ENCODE measurements at regions not wholly inside any gene's neighbourhood (a gene's known extent, or its start where the extent isn't known, plus 50 kb on each side); places are given as distances from the start of the nearest gene placed in this dataset.

DNA sequence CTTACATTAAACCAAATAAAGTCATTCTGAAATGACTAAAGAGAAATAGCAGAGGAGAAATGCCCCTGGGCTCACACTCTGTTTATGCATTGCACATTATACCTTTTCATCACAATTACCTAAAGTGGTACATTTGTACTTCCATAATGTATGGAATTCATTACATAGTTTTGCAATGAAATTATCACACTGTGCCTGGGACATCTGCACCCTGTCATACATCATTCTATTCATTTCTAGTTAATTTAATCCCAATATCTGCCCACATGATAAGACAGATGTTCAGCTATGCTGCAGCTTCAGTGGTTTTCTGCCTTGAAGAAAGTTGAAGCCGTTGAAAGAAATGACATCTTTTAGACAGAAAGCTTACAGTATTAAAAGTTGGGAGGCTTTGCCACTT lies 580.0 kb downstream of the SOX6 start:
- H3K27me3 ChIP-seq: peaks cover 0 to 3% (median 0%) of the 10 kb centered on the region in 4 donors
- H3K4me1 ChIP-seq: peaks cover 0 to 19% (median 2%) of the 10 kb centered on the region in 3 donors
- TF ChIP-seq, protein P1, sequence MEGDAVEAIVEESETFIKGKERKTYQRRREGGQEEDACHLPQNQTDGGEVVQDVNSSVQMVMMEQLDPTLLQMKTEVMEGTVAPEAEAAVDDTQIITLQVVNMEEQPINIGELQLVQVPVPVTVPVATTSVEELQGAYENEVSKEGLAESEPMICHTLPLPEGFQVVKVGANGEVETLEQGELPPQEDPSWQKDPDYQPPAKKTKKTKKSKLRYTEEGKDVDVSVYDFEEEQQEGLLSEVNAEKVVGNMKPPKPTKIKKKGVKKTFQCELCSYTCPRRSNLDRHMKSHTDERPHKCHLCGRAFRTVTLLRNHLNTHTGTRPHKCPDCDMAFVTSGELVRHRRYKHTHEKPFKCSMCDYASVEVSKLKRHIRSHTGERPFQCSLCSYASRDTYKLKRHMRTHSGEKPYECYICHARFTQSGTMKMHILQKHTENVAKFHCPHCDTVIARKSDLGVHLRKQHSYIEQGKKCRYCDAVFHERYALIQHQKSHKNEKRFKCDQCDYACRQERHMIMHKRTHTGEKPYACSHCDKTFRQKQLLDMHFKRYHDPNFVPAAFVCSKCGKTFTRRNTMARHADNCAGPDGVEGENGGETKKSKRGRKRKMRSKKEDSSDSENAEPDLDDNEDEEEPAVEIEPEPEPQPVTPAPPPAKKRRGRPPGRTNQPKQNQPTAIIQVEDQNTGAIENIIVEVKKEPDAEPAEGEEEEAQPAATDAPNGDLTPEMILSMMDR (IDR thresholded peaks at IDR 0.05): no peak
- no peak for TF ChIP-seq POLR2A (IDR thresholded peaks at IDR 0.05)
- no peak overlapping the region for H3K27ac ChIP-seq
- DNase-seq: no peak
- intact Hi-C loops (cut with DNase I): no loop called here
- 50 to 82% methylated on average over 1 of the region's 1 CpG for WGBS, 2 donors
- H3K36me3 ChIP-seq: no peaks in the 10 kb centered on the region
- no peak overlapping the region for H3K4me3 ChIP-seq
- H3K9me3 ChIP-seq: no peaks in the 10 kb centered on the region

- DNase-seq: no peak
- Histone ChIP-seq H3K9me3 (no peaks in the 10 kb centered on the region), H3K27me3 (no peaks in the 10 kb centered on the region), H3K27ac (no peak overlapping the region), H3K4me3 (no peak overlapping the region), H3K4me1 (peaks cover 0 to 45% (median 9%) of the 10 kb centered on the region in 3 donors), H3K36me3 (no peaks in the 10 kb centered on the region)
- WGBS, 2 donors: 57 to 64% methylated on average over 2 of the region's 2 CpGs
- intact Hi-C loops (cut with DNase I): no loop called here
- TF ChIP-seq, protein P1 (IDR thresholded peaks at IDR 0.05): no peak
- TF ChIP-seq POLR2A (IDR thresholded peaks at IDR 0.05): no peak
These were observed 576.8 kb downstream of the SOX6 start for GRCh38 chr11:15779518-15779917.

DNA sequence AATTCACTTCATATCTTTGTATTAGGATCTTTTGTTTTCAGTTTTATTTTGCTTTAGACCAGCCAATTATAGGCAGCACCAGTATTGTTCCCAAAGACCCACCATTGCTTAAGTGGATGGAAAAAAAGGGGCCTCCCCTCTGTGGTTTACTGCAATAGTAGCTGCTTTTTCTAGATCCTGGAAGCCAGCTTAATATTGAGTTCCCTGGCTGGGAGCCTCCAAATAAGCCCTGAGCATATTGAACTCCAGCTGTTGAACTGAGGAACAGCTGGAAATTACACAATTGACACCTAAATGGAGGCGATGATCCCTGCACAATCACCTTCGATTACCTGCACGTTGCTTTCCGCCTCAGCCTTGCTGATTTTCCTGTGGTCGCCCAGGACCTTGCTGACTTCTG lies 576.0 kb downstream of the SOX6 start:
- H3K4me1 ChIP-seq: peaks cover 0 to 42% (median 7%) of the 10 kb centered on the region in 3 donors
- no peak overlapping the region for H3K27ac ChIP-seq
- intact Hi-C loops (cut with DNase I): no loop called here
- H3K27me3 ChIP-seq: no peaks in the 10 kb centered on the region
- WGBS, 2 donors: 71 to 89% methylated on average over 5 of the region's 5 CpGs
- no peak for TF ChIP-seq POLR2A (IDR thresholded peaks at IDR 0.05)
- TF ChIP-seq, protein P1 (IDR thresholded peaks at IDR 0.05): no peak
- H3K9me3 ChIP-seq: no peaks in the 10 kb centered on the region
- H3K4me3 ChIP-seq: no peak overlapping the region
- no peak for DNase-seq
- H3K36me3 ChIP-seq: no peaks in the 10 kb centered on the region

DNA sequence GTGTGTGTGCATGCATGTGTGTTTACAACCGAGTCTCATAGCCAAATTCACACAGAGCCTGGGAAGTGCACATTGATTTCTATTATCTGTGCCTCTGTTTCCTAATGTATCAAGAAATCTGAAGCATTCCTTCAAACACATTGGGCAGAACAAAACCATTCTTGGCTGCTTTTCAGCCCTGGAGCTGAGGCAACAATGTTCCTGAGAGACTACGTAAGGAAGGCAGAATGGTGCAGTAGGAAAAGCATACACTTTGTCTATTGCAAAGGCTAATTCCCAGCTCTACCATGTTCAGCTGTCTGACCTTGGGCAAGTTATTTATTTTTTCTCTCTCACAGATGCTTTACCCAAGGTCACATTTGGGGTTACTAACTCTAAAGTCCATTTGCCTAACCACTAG lies 575.5 kb downstream of the SOX6 start:
- intact Hi-C loops (cut with DNase I): no loop called here
- no peak for TF ChIP-seq POLR2A (IDR thresholded peaks at IDR 0.05)
- TF ChIP-seq, protein P1 (IDR thresholded peaks at IDR 0.05): no peak
- no peaks in the 10 kb centered on the region for H3K9me3 ChIP-seq
- no peak overlapping the region for H3K4me3 ChIP-seq
- peaks cover 0 to 42% (median 7%) of the 10 kb centered on the region in 3 donors for H3K4me1 ChIP-seq
- WGBS, 2 donors: 77 to 82% methylated on average over 1 to 2 of the region's 2 CpGs
- H3K27me3 ChIP-seq: no peaks in the 10 kb centered on the region
- no peak for DNase-seq
- no peaks in the 10 kb centered on the region for H3K36me3 ChIP-seq
- no peak overlapping the region for H3K27ac ChIP-seq

DNA sequence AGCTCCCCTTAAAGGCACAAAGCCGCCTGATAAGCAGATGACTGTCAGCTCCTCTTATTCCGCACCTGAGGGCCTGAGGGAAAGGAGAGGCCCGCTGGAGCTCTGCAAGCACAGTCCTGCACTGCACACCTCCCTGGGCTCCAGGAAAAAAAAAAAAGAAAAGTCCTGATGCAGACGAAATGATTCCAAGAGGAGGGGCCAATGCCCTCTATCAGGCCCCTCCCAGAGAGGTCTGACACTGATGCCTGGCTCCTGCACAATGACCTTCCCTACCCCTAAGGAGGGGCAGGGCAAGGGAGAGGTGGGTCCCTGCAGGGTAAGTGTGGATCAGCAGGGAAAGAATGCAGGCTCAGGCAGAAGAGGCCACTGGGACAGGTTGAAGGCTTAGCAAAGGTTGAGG lies 572.7 kb downstream of the SOX6 start:
- WGBS, 2 donors: 13 to 36% methylated on average over 3 to 4 of the region's 4 CpGs
- peaks cover 0 to 42% (median 7%) of the 10 kb centered on the region in 3 donors for H3K4me1 ChIP-seq
- no peak for DNase-seq
- no peaks in the 10 kb centered on the region for H3K9me3 ChIP-seq
- intact Hi-C loops (cut with DNase I): no loop called here
- no peaks in the 10 kb centered on the region for H3K27me3 ChIP-seq
- H3K4me3 ChIP-seq: no peak overlapping the region
- no peak for TF ChIP-seq POLR2A (IDR thresholded peaks at IDR 0.05)
- TF ChIP-seq, protein P1 (IDR thresholded peaks at IDR 0.05): no peak
- no peaks in the 10 kb centered on the region for H3K36me3 ChIP-seq
- peak overlapping the region in 2 of 4 donors; percentile 58 to 65 for H3K27ac ChIP-seq
